GM23338 (cell line): ENCODE measurements at regions not wholly inside any gene's neighbourhood (a gene's known extent, or its start where the extent isn't known, plus 50 kb on each side); places are given as distances from the start of the nearest gene placed in this dataset.
A peak's percentile ranks its signal among the peaks of the same experiment; 100 is the strongest.

ENCODE experiments used
- ATAC-seq: fragments of 200-7000 bp; cut with Tn5 transposase; 3 replicates; pipeline ENCODE4 v1.9.1; 2020
- DNase-seq: peaks from one replicate; pipeline ENCODE4 v3.0.0-alpha.2; 2015; ENCODE audit warnings: low spot score
- H2AFZ ChIP-seq: fragments of 200-600 bp; sonication (generic); 2 replicates; pipeline ENCODE4 v1.8.0; 2016; ENCODE audit warnings: antibody characterized with exemption, mild to moderate bottlenecking, moderate library complexity
- H3F3A ChIP-seq: fragments of 200-600 bp; sonication (generic); replicated peaks from 2 replicates; pipeline ENCODE4 v1.8.0; 2017; ENCODE audit warnings: antibody characterized with exemption, mixed run types, low read depth
- H3K27ac ChIP-seq: fragments of 200-600 bp; sonication (generic); 2 replicates; pipeline ENCODE4 v1.6.1; 2016; ENCODE audit warnings: low read depth
- H3K27me3 ChIP-seq: fragments of 200-600 bp; sonication (generic); 2 replicates; pipeline ENCODE4 v1.8.0; 2016; ENCODE audit warnings: mild to moderate bottlenecking, mixed run types, moderate library complexity; ENCODE audit not compliant: insufficient read depth
- H3K36me3 ChIP-seq: fragments of 200-600 bp; sonication (generic); 2 replicates; pipeline ENCODE4 v1.8.0; 2016; ENCODE audit warnings: mild to moderate bottlenecking; ENCODE audit not compliant: insufficient read depth
- H3K4me1 ChIP-seq: fragments of 200-600 bp; sonication (generic); 2 replicates; pipeline ENCODE4 v1.8.0; 2016; ENCODE audit warnings: mild to moderate bottlenecking, moderate library complexity; ENCODE audit not compliant: insufficient read depth
- H3K4me2 ChIP-seq: fragments of 200-600 bp; sonication (generic); 2 replicates; pipeline ENCODE4 v1.7.1; 2017; ENCODE audit warnings: mixed run types
- H3K4me3 ChIP-seq: fragments of 200-600 bp; sonication (generic); 2 replicates; pipeline ENCODE4 v1.6.1; 2016; ENCODE audit warnings: mixed run types
- H3K79me2 ChIP-seq: fragments of 200-600 bp; sonication (generic); replicated peaks from 2 replicates; pipeline ENCODE4 v1.8.0; 2017; ENCODE audit warnings: mild to moderate bottlenecking; ENCODE audit not compliant: insufficient read depth
- H3K9me2 ChIP-seq: fragments of 200-600 bp; sonication (generic); 2 replicates; pipeline ENCODE4 v1.8.0; 2017; ENCODE audit not compliant: insufficient read depth
- H4K20me1 ChIP-seq: fragments of 200-600 bp; sonication (generic); replicated peaks from 2 replicates; pipeline ENCODE4 v1.8.0; 2017; ENCODE audit warnings: mild to moderate bottlenecking; ENCODE audit not compliant: insufficient read depth
- H3K27ac Mint-ChIP-seq: 2 replicates; pipeline ENCODE4 v1.8.0; 2020; ENCODE audit warnings: inconsistent platforms, mild to moderate bottlenecking, moderate library complexity, mixed read lengths
- H3K27me3 Mint-ChIP-seq: 3 replicates; pipeline ENCODE4 v1.8.0; 2022; ENCODE audit warnings: low read depth, mild to moderate bottlenecking, moderate library complexity, mixed read lengths, inconsistent platforms; ENCODE audit not compliant: insufficient read depth, poor library complexity
- H3K36me3 Mint-ChIP-seq: 3 replicates; pipeline ENCODE4 v1.8.0; 2021; ENCODE audit warnings: low read depth, mild to moderate bottlenecking, inconsistent platforms, moderate library complexity, mixed read lengths
- H3K4me1 Mint-ChIP-seq: 3 replicates; pipeline ENCODE4 v1.8.0; 2020; ENCODE audit warnings: mild to moderate bottlenecking, inconsistent platforms, mixed read lengths
- H3K4me3 Mint-ChIP-seq: 3 replicates; pipeline ENCODE4 v1.8.0; 2021; ENCODE audit warnings: moderate library complexity, mild to moderate bottlenecking, inconsistent platforms, mixed read lengths
- H3K9me3 Mint-ChIP-seq: 3 replicates; pipeline ENCODE4 v1.8.0; 2020; ENCODE audit warnings: moderate library complexity, mild to moderate bottlenecking, inconsistent platforms, mixed read lengths
- CREB1 ChIP-seq: fragments of 250-450 bp; sonication (Bioruptor Pico); IDR thresholded peaks from 2 replicates; pipeline ENCODE4 v1.5.0; 2020; ENCODE audit warnings: low read depth, mild to moderate bottlenecking, moderate library complexity
- EZH2 ChIP-seq: fragments of 200-600 bp; sonication (generic); IDR thresholded peaks from one replicate; pipeline ENCODE4 v1.8.0; 2017; ENCODE audit warnings: antibody characterized with exemption, mild to moderate bottlenecking, low read depth; ENCODE audit not compliant: unreplicated experiment
- EZH2phosphoT487 ChIP-seq: fragments of 200-600 bp; sonication (generic); IDR thresholded peaks from one replicate; pipeline ENCODE4 v1.8.1; 2018; ENCODE audit warnings: antibody characterized with exemption; ENCODE audit not compliant: unreplicated experiment
- JUNB ChIP-seq: IDR thresholded peaks from one replicate; pipeline ENCODE4 v1.6.1; 2016; ENCODE audit warnings: antibody characterized with exemption; ENCODE audit not compliant: unreplicated experiment
- NANOG ChIP-seq: IDR thresholded peaks from 2 replicates; pipeline ENCODE4 v1.6.1; 2016; ENCODE audit warnings: antibody characterized with exemption, borderline replicate concordance
- POLR2AphosphoS5 ChIP-seq: IDR thresholded peaks from 2 replicates; pipeline ENCODE4 v1.6.1; 2016; ENCODE audit warnings: antibody characterized with exemption, low read depth
- STAT1 ChIP-seq: IDR thresholded peaks from one replicate; pipeline ENCODE4 v1.6.1; 2016; ENCODE audit warnings: antibody characterized with exemption; ENCODE audit not compliant: unreplicated experiment
- ZNF114 ChIP-seq: fragments of 250-450 bp; sonication (Bioruptor Pico); IDR thresholded peaks from 2 replicates; pipeline ENCODE4 v1.5.0; 2020; ENCODE audit warnings: mild to moderate bottlenecking, moderate library complexity
- ZNF331 ChIP-seq: fragments of 250-450 bp; sonication (Bioruptor Pico); IDR thresholded peaks from 2 replicates; pipeline ENCODE4 v1.5.0; 2020; ENCODE audit warnings: low read depth, mild to moderate bottlenecking, moderate library complexity
- TF ChIP-seq, protein P1 (sequence below): fragments of 250-450 bp; sonication (Bioruptor Pico); IDR thresholded peaks from 2 replicates; pipeline ENCODE4 v1.5.0; 2020; ENCODE audit warnings: mild to moderate bottlenecking, moderate library complexity
- TF ChIP-seq, protein P2 (sequence below): IDR thresholded peaks from 2 replicates; pipeline ENCODE4 v1.6.1; 2016; ENCODE audit warnings: antibody characterized with exemption
- TF ChIP-seq, protein P3 (sequence below): IDR thresholded peaks from one replicate; pipeline ENCODE4 v1.6.1; 2018; ENCODE audit warnings: antibody characterized with exemption; ENCODE audit not compliant: unreplicated experiment
- TF ChIP-seq, protein P4 (sequence below), 2 experiments: fragments of 200-600 bp in 1 of 2; sonication (generic) in 1 of 2; conservative IDR thresholded peaks; 2 replicates each; pipeline versions ENCODE4 v1.5.1 to v1.6.1; 2016 to 2017; ENCODE audit warnings: antibody characterized with exemption in 2 of 2, low read depth in 2 of 2, mild to moderate bottlenecking in 2 of 2, moderate library complexity in 1 of 2

DNA sequence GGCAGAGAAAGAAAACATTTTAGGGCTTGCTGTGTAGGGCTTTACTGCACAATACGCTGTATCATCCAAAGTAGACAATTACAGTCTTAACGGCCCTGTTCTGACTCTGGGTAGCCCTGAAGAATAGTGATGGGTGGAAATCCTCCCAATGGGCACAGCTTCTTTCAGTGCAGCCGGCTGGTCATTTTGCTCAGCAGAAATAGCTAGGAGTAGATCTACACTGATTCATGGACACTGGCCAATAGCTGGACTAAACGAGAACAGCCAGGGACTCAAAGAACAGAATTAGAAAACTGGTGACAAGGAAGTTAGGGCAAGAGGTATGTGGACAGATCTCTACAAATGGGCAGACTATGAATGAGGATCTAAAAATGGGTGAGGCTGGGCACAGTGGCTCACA, 69.3 kb downstream of the IARS1 start:
- Histone ChIP-seq H3K27me3 (no peaks in the 10 kb centered on the region), H3K36me3 (peaks cover 71% of the 10 kb centered on the region), H4K20me1 (peaks cover 22% of the 10 kb centered on the region), H3K9me2 (no peaks in the 10 kb centered on the region), H3K4me3 (no peak overlapping the region), H3F3A (0 out of 2 replicates have a peak, but pooled peaks cover 3% of the 10 kb centered on the region), H3K4me1 (no peaks in the 10 kb centered on the region), H3K4me2 (no peak overlapping the region), H3K79me2 (peaks cover 24% of the 10 kb centered on the region), H2AFZ (no peak overlapping the region), H3K27ac (no peak overlapping the region)
- peaks cover 6% of the 10 kb centered on the region for H3K27me3 Mint-ChIP-seq
- no peak overlapping the region for H3K4me3 Mint-ChIP-seq
- ATAC-seq: no peak
- H3K4me1 Mint-ChIP-seq: no peaks in the 10 kb centered on the region
- peak overlapping the region; percentile 52; the same call in 1 of the 2 replicates for H3K27ac Mint-ChIP-seq
- TF ChIP-seq, protein P1, sequence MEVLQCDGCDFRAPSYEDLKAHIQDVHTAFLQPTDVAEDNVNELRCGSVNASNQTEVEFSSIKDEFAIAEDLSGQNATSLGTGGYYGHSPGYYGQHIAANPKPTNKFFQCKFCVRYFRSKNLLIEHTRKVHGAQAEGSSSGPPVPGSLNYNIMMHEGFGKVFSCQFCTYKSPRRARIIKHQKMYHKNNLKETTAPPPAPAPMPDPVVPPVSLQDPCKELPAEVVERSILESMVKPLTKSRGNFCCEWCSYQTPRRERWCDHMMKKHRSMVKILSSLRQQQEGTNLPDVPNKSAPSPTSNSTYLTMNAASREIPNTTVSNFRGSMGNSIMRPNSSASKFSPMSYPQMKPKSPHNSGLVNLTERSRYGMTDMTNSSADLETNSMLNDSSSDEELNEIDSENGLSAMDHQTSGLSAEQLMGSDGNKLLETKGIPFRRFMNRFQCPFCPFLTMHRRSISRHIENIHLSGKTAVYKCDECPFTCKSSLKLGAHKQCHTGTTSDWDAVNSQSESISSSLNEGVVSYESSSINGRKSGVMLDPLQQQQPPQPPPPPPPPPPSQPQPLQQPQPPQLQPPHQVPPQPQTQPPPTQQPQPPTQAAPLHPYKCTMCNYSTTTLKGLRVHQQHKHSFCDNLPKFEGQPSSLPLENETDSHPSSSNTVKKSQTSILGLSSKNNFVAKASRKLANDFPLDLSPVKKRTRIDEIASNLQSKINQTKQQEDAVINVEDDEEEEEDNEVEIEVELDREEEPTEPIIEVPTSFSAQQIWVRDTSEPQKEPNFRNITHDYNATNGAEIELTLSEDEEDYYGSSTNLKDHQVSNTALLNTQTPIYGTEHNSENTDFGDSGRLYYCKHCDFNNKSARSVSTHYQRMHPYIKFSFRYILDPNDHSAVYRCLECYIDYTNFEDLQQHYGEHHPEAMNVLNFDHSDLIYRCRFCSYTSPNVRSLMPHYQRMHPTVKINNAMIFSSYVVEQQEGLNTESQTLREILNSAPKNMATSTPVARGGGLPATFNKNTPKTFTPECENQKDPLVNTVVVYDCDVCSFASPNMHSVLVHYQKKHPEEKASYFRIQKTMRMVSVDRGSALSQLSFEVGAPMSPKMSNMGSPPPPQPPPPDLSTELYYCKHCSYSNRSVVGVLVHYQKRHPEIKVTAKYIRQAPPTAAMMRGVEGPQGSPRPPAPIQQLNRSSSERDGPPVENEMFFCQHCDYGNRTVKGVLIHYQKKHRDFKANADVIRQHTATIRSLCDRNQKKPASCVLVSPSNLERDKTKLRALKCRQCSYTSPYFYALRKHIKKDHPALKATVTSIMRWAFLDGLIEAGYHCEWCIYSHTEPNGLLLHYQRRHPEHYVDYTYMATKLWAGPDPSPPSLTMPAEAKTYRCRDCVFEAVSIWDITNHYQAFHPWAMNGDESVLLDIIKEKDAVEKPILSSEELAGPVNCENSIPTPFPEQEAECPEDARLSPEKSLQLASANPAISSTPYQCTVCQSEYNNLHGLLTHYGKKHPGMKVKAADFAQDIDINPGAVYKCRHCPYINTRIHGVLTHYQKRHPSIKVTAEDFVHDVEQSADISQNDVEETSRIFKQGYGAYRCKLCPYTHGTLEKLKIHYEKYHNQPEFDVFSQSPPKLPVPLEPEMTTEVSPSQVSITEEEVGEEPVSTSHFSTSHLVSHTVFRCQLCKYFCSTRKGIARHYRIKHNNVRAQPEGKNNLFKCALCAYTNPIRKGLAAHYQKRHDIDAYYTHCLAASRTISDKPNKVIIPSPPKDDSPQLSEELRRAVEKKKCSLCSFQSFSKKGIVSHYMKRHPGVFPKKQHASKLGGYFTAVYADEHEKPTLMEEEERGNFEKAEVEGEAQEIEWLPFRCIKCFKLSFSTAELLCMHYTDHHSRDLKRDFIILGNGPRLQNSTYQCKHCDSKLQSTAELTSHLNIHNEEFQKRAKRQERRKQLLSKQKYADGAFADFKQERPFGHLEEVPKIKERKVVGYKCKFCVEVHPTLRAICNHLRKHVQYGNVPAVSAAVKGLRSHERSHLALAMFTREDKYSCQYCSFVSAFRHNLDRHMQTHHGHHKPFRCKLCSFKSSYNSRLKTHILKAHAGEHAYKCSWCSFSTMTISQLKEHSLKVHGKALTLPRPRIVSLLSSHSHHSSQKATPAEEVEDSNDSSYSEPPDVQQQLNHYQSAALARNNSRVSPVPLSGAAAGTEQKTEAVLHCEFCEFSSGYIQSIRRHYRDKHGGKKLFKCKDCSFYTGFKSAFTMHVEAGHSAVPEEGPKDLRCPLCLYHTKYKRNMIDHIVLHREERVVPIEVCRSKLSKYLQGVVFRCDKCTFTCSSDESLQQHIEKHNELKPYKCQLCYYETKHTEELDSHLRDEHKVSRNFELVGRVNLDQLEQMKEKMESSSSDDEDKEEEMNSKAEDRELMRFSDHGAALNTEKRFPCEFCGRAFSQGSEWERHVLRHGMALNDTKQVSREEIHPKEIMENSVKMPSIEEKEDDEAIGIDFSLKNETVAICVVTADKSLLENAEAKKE: no peak
- TF ChIP-seq CREB1 (CRISPR knock-in tag) (no peak), NANOG (no peak), EZH2 (no peak), JUNB (no peak), EZH2phosphoT487 (no peak), STAT1 (no peak), ZNF114 (CRISPR knock-in tag) (no peak), POLR2AphosphoS5 (no peak), ZNF331 (CRISPR knock-in tag) (no peak)
- TF ChIP-seq, protein P2, sequence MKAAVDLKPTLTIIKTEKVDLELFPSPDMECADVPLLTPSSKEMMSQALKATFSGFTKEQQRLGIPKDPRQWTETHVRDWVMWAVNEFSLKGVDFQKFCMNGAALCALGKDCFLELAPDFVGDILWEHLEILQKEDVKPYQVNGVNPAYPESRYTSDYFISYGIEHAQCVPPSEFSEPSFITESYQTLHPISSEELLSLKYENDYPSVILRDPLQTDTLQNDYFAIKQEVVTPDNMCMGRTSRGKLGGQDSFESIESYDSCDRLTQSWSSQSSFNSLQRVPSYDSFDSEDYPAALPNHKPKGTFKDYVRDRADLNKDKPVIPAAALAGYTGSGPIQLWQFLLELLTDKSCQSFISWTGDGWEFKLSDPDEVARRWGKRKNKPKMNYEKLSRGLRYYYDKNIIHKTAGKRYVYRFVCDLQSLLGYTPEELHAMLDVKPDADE: no peak
- TF ChIP-seq, protein P3, sequence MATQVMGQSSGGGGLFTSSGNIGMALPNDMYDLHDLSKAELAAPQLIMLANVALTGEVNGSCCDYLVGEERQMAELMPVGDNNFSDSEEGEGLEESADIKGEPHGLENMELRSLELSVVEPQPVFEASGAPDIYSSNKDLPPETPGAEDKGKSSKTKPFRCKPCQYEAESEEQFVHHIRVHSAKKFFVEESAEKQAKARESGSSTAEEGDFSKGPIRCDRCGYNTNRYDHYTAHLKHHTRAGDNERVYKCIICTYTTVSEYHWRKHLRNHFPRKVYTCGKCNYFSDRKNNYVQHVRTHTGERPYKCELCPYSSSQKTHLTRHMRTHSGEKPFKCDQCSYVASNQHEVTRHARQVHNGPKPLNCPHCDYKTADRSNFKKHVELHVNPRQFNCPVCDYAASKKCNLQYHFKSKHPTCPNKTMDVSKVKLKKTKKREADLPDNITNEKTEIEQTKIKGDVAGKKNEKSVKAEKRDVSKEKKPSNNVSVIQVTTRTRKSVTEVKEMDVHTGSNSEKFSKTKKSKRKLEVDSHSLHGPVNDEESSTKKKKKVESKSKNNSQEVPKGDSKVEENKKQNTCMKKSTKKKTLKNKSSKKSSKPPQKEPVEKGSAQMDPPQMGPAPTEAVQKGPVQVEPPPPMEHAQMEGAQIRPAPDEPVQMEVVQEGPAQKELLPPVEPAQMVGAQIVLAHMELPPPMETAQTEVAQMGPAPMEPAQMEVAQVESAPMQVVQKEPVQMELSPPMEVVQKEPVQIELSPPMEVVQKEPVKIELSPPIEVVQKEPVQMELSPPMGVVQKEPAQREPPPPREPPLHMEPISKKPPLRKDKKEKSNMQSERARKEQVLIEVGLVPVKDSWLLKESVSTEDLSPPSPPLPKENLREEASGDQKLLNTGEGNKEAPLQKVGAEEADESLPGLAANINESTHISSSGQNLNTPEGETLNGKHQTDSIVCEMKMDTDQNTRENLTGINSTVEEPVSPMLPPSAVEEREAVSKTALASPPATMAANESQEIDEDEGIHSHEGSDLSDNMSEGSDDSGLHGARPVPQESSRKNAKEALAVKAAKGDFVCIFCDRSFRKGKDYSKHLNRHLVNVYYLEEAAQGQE: no peak
- TF ChIP-seq, protein P4, sequence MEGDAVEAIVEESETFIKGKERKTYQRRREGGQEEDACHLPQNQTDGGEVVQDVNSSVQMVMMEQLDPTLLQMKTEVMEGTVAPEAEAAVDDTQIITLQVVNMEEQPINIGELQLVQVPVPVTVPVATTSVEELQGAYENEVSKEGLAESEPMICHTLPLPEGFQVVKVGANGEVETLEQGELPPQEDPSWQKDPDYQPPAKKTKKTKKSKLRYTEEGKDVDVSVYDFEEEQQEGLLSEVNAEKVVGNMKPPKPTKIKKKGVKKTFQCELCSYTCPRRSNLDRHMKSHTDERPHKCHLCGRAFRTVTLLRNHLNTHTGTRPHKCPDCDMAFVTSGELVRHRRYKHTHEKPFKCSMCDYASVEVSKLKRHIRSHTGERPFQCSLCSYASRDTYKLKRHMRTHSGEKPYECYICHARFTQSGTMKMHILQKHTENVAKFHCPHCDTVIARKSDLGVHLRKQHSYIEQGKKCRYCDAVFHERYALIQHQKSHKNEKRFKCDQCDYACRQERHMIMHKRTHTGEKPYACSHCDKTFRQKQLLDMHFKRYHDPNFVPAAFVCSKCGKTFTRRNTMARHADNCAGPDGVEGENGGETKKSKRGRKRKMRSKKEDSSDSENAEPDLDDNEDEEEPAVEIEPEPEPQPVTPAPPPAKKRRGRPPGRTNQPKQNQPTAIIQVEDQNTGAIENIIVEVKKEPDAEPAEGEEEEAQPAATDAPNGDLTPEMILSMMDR (conservative IDR thresholded peaks at IDR 0.05; ENCODE audit: low read depth in 2 of 2): no peak
- H3K36me3 Mint-ChIP-seq: peaks cover 82% of the 10 kb centered on the region
- no peak for DNase-seq
- peaks cover 12% of the 10 kb centered on the region for H3K9me3 Mint-ChIP-seq
